K562 (cell line): ENCODE measurements at regions not wholly inside any gene's neighbourhood (a gene's known extent, or its start where the extent isn't known, plus 50 kb on each side); places are given as distances from the start of the nearest gene placed in this dataset.

Experiments used
- CREB1 ChIP-seq, 2 experiments: sonication (generic) in 1 of 2; formaldehyde crosslinking in 1 of 2; IDR thresholded peaks; 2 replicates each; pipeline versions ENCODE4 v1.6.1 to v1.8.0; 2012 to 2022; ENCODE audit warnings: inconsistent platforms in 1 of 2, mild to moderate bottlenecking in 1 of 2, missing genetic modification reagents in 1 of 2, moderate library complexity in 1 of 2
- HDGF ChIP-seq: fragments of 450-650 bp; IDR thresholded peaks from 2 replicates; pipeline ENCODE4 v1.6.1; 2016
- PRMT5 ChIP-seq: sonication (generic); formaldehyde crosslinking; IDR thresholded peaks from 2 replicates; pipeline ENCODE4 v1.5.0; 2020; ENCODE audit warnings: missing genetic modification reagents
- TAF7 ChIP-seq: fragments of 450-650 bp; IDR thresholded peaks from 2 replicates; pipeline ENCODE4 v1.6.1; 2016; ENCODE audit warnings: missing genetic modification characterization, missing compliant biosample characterization
- TF ChIP-seq, protein P1 (sequence below): fragments of 450-650 bp; IDR thresholded peaks from 2 replicates; pipeline ENCODE4 v1.6.1; 2016; ENCODE audit warnings: mild to moderate bottlenecking, moderate library complexity
- TF ChIP-seq, protein P2 (sequence below), 2 experiments: fragments of 450-650 bp; IDR thresholded peaks; 2 replicates each; pipeline ENCODE4 v1.6.1; 2016; ENCODE audit warnings: mild to moderate bottlenecking in 2 of 2, borderline replicate concordance in 1 of 2, low read depth in 1 of 2, moderate library complexity in 1 of 2

DNA sequence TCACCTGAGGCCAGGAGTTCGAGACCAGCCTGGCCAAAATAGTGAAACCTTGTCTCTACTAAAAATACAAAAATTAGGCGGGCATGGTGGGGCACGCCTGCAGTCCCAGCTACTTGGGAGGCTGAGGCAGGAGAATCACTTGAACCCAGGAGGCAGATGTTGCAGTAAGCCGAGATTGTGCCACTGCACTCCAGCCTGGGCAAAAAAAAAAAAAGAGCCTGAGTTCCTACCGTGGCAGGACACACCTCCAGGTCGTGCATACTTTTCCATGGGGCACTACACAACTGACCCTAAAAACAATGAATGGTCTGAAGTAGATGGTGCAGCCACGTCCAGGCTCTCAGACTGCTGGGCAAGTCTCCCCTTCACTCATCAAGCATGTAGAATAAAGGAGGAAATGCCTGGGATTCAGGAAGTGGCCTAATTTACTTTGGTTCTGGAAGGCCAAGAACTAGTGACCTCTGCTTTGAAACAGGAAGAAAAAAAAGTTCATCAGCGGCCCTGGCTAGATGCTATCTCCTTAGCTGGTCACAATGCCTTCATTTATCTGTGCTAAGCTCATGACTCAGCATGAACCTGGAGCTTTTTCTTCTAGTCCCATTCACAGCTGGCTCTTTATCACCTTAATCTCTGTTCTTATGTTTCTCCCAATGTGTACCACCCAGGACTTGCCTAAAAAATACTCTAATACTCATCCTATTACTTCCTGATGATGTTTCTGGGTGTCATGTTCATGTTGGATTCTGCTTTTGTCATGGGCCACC lies 55.8 kb upstream of the OR6J1 start (continued):
- TF ChIP-seq, protein P1, sequence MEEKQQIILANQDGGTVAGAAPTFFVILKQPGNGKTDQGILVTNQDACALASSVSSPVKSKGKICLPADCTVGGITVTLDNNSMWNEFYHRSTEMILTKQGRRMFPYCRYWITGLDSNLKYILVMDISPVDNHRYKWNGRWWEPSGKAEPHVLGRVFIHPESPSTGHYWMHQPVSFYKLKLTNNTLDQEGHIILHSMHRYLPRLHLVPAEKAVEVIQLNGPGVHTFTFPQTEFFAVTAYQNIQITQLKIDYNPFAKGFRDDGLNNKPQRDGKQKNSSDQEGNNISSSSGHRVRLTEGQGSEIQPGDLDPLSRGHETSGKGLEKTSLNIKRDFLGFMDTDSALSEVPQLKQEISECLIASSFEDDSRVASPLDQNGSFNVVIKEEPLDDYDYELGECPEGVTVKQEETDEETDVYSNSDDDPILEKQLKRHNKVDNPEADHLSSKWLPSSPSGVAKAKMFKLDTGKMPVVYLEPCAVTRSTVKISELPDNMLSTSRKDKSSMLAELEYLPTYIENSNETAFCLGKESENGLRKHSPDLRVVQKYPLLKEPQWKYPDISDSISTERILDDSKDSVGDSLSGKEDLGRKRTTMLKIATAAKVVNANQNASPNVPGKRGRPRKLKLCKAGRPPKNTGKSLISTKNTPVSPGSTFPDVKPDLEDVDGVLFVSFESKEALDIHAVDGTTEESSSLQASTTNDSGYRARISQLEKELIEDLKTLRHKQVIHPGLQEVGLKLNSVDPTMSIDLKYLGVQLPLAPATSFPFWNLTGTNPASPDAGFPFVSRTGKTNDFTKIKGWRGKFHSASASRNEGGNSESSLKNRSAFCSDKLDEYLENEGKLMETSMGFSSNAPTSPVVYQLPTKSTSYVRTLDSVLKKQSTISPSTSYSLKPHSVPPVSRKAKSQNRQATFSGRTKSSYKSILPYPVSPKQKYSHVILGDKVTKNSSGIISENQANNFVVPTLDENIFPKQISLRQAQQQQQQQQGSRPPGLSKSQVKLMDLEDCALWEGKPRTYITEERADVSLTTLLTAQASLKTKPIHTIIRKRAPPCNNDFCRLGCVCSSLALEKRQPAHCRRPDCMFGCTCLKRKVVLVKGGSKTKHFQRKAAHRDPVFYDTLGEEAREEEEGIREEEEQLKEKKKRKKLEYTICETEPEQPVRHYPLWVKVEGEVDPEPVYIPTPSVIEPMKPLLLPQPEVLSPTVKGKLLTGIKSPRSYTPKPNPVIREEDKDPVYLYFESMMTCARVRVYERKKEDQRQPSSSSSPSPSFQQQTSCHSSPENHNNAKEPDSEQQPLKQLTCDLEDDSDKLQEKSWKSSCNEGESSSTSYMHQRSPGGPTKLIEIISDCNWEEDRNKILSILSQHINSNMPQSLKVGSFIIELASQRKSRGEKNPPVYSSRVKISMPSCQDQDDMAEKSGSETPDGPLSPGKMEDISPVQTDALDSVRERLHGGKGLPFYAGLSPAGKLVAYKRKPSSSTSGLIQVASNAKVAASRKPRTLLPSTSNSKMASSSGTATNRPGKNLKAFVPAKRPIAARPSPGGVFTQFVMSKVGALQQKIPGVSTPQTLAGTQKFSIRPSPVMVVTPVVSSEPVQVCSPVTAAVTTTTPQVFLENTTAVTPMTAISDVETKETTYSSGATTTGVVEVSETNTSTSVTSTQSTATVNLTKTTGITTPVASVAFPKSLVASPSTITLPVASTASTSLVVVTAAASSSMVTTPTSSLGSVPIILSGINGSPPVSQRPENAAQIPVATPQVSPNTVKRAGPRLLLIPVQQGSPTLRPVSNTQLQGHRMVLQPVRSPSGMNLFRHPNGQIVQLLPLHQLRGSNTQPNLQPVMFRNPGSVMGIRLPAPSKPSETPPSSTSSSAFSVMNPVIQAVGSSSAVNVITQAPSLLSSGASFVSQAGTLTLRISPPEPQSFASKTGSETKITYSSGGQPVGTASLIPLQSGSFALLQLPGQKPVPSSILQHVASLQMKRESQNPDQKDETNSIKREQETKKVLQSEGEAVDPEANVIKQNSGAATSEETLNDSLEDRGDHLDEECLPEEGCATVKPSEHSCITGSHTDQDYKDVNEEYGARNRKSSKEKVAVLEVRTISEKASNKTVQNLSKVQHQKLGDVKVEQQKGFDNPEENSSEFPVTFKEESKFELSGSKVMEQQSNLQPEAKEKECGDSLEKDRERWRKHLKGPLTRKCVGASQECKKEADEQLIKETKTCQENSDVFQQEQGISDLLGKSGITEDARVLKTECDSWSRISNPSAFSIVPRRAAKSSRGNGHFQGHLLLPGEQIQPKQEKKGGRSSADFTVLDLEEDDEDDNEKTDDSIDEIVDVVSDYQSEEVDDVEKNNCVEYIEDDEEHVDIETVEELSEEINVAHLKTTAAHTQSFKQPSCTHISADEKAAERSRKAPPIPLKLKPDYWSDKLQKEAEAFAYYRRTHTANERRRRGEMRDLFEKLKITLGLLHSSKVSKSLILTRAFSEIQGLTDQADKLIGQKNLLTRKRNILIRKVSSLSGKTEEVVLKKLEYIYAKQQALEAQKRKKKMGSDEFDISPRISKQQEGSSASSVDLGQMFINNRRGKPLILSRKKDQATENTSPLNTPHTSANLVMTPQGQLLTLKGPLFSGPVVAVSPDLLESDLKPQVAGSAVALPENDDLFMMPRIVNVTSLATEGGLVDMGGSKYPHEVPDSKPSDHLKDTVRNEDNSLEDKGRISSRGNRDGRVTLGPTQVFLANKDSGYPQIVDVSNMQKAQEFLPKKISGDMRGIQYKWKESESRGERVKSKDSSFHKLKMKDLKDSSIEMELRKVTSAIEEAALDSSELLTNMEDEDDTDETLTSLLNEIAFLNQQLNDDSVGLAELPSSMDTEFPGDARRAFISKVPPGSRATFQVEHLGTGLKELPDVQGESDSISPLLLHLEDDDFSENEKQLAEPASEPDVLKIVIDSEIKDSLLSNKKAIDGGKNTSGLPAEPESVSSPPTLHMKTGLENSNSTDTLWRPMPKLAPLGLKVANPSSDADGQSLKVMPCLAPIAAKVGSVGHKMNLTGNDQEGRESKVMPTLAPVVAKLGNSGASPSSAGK, result no peak
- TF ChIP-seq TAF7 (tag) (no peak), CREB1 (IDR thresholded peaks at IDR 0.05) (no peak), CREB1 (CRISPR knock-in tag; IDR thresholded peaks at IDR 0.05) (no peak), HDGF (no peak), PRMT5 (CRISPR knock-in tag) (no peak)
- TF ChIP-seq, protein P2, sequence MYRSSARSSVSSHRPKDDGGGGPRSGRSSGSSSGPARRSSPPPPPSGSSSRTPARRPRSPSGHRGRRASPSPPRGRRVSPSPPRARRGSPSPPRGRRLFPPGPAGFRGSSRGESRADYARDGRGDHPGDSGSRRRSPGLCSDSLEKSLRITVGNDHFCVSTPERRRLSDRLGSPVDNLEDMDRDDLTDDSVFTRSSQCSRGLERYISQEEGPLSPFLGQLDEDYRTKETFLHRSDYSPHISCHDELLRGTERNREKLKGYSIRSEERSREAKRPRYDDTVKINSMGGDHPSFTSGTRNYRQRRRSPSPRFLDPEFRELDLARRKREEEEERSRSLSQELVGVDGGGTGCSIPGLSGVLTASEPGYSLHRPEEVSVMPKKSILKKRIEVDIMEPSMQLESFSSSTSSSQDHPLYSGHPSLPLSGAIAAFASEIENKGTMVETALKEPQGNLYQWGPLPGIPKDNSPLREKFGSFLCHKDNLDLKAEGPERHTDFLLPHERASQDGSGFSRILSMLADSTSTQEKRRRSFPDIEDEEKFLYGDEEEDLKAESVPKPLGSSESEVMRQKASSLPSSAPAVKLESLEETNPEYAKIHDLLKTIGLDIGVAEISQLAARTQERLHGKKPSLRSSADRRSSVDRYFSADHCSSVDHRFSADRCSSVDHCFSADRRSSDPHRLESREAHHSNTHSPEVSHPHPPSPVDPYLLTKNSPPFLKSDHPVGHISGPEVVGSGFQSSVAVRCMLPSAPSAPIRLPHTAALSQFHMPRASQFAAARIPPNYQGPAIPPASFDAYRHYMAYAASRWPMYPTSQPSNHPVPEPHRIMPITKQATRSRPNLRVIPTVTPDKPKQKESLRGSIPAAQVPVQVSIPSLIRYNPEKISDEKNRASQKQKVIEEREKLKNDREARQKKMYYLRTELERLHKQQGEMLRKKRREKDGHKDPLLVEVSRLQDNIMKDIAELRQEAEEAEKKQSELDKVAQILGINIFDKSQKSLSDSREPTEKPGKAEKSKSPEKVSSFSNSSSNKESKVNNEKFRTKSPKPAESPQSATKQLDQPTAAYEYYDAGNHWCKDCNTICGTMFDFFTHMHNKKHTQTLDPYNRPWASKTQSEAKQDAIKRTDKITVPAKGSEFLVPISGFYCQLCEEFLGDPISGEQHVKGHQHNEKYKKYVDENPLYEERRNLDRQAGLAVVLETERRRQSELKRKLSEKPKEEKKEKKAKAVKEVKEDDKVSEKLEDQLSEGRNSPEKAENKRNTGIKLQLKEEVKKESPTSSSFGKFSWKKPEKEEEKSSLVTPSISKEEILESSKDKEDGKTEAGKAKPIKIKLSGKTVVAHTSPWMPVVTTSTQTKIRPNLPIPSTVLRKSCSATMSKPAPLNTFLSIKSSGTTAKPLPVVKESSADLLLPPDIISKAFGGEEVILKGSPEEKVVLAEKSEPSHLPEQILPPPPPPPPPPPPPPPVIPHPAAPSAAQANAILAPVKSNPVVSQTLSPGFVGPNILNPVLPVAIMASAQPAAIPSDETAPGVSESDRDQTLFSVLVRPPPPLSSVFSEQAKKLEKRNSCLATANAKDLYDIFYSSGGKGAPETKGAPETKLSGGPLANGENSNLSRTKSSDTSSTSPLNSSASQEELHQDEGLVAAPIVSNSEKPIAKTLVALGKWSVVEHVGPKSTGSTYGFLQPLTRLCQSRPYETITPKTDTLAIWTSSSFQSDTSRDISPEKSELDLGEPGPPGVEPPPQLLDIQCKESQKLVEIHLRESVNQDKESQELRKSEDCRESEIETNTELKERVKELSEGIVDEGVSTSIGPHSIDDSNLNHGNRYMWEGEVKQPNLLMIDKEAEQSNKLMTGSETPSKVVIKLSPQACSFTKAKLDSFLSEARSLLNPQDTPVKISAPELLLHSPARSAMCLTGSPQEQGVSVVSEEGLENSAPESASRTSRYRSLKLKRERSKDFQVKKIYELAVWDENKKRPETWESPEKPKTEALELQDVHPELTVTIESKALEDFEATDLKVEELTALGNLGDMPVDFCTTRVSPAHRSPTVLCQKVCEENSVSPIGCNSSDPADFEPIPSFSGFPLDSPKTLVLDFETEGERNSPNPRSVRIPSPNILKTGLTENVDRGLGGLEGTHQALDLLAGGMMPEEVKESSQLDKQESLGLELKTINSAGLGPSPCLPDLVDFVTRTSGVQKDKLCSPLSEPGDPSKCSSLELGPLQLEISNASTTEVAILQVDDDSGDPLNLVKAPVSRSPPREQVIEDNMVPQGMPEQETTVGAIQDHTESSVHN (IDR thresholded peaks at IDR 0.05; ENCODE audit: borderline replicate concordance in 1 of 2, low read depth in 1 of 2), result peak in 1 of 2 experiments; percentile 67; a peak in 1 of 4 replicates
